ENCODE measurements at regions not wholly inside any gene's neighbourhood (a gene's known extent, or its start where the extent isn't known, plus 50 kb on each side); places are given as distances from the start of the nearest gene placed in this dataset. TPM values are rescaled to one million over a fixed set of nuclear protein-coding genes. Genes with fewer than 3 reads are reported as not detected.
"Not testable (repeated sequence)": the region's sequence is repeated elsewhere in the genome, so short reads cannot be mapped to it uniquely, and the experiment has no call there.

DNA sequence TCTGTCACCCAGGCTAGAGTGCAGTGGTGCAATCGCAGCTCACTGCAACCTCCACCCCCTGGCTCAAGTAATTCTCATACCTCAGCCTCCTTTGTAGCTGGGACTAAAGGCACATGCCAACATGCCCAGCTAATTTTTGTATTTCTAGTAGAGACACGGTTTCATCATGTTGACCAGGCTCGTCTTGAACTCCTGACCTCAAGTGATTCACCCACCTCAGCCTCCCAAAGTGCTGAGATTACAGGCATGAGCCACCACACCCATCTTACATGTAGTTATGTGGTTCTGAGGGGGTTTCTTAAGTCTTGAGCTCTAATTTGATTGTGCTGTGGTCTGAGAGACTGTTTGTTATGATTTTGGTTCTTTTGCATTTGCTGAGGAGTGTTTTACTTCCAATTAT, 57.3 kb upstream of the USP15 start:
- not testable (repeated sequence) for H3K23ac ChIP-seq (ENCODE audit: low read length); H2BK5ac ChIP-seq (ENCODE audit: low read length); H3K4ac ChIP-seq (ENCODE audit: low read depth, low read length); H3K27me3 ChIP-seq (ENCODE audit: insufficient read depth, low read length, poor library complexity); H4K5ac ChIP-seq (ENCODE audit: low read length); H3K79me2 ChIP-seq (ENCODE audit: control insufficient read depth, insufficient read depth, low read length); H3K56ac ChIP-seq (ENCODE audit: low read length); H3K18ac ChIP-seq (ENCODE audit: low read length); H3K9ac ChIP-seq (ENCODE audit: low read length); H3K4me2 ChIP-seq (ENCODE audit: low read length); H3K4me3 ChIP-seq (ENCODE audit: low read length); DNase-seq; H2BK120ac ChIP-seq (ENCODE audit: low read depth, low read length); H3K27ac ChIP-seq (ENCODE audit: low read depth, low read length); H2BK15ac ChIP-seq (replicated peaks; ENCODE audit: low read depth); H3K79me1 ChIP-seq (ENCODE audit: low read length); H3K4me1 ChIP-seq (ENCODE audit: control insufficient read depth, low read depth, low read length); H3K36me3 ChIP-seq (ENCODE audit: control insufficient read depth, insufficient read depth, low read length); H2AK5ac ChIP-seq (ENCODE audit: low read length); H4K8ac ChIP-seq (ENCODE audit: low read depth, low read length)
- no CpG with 5 or more reads among the region's 3 CpGs for WGBS (ENCODE audit: extremely low coverage, insufficient coverage, low lambda C conversion rate)

DNA sequence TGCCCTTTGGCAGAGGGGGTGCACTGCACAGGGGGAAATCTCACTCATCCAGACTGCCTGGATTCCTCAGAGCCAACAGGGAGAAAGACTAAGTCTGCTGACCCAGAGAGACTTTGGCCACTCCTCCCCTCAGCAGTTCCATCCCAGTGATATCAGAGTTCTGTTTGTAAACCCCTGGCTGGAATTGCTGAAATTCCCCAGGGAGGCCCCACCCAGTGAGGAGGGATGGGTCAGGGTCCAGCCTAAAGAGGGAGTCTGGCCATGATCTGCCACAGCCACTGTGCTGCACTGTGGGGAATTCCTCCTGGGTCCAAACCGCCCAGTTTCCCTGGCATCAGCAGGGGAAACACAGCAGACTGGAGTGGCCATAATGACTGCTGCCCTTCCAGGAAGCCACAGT, 54.9 kb upstream of the USP15 start:
- Histone ChIP-seq H2BK120ac (ENCODE audit: low read depth, low read length) (no peak overlapping the region), H2AK5ac (ENCODE audit: low read length) (no peak overlapping the region)

DNA sequence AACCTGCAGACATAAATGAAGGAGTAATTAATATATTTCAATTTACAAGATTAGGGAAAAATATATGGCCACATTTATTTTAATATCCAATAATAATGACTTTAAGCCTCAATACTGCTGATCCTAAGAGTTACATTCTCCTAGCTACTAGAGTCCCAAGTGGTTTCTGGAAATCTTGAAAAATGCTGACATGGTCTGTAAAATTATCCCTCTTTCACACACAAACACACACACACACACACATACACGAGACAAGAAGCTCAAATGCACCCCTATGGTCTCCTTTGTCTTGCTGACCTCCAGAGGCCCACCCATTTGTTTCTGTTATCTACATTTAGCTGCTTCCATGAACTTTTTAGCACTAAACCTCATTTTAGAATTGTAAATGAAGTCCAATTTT, 53.0 kb upstream of the USP15 start:
- Histone ChIP-seq H3K4me3 (ENCODE audit: low read length) (no peak overlapping the region), H3K9ac (ENCODE audit: low read length) (no peak overlapping the region), H3K27me3 (ENCODE audit: insufficient read depth, low read length, poor library complexity) (no peaks in the 10 kb centered on the region), H3K79me2 (ENCODE audit: control insufficient read depth, insufficient read depth, low read length) (no peaks in the 10 kb centered on the region), H3K18ac (ENCODE audit: low read length) (no peak overlapping the region), H3K56ac (ENCODE audit: low read length) (no peak overlapping the region), H3K79me1 (ENCODE audit: low read length) (no peaks in the 10 kb centered on the region), H3K4ac (ENCODE audit: low read depth, low read length) (no peak overlapping the region), H2BK120ac (ENCODE audit: low read depth, low read length) (no peak overlapping the region), H2BK5ac (ENCODE audit: low read length) (no peak overlapping the region), H3K4me1 (ENCODE audit: control insufficient read depth, low read depth, low read length) (no peaks in the 10 kb centered on the region), H2BK15ac (replicated peaks; ENCODE audit: low read depth) (no peak overlapping the region), H3K36me3 (ENCODE audit: control insufficient read depth, insufficient read depth, low read length) (no peaks in the 10 kb centered on the region), H3K23ac (ENCODE audit: low read length) (no peak overlapping the region), H2AK5ac (ENCODE audit: low read length) (no peak overlapping the region), H4K5ac (ENCODE audit: low read length) (no peak overlapping the region), H3K4me2 (ENCODE audit: low read length) (no peak overlapping the region), H3K27ac (ENCODE audit: low read depth, low read length) (no peak overlapping the region), H4K8ac (ENCODE audit: low read depth, low read length) (no peak overlapping the region)
- DNase-seq, result no peak
- WGBS (ENCODE audit: extremely low coverage, insufficient coverage, low lambda C conversion rate), result no CpG with 5 or more reads among the region's 1 CpG

More for the DNA sequence above, 54.9 kb upstream of the USP15 start:
- Histone ChIP-seq H3K4ac (ENCODE audit: low read depth, low read length) (no peak overlapping the region), H4K8ac (ENCODE audit: low read depth, low read length) (no peak overlapping the region), H3K23ac (ENCODE audit: low read length) (no peak overlapping the region), H3K79me1 (ENCODE audit: low read length) (no peaks in the 10 kb centered on the region), H3K4me3 (ENCODE audit: low read length) (no peak overlapping the region), H3K9ac (ENCODE audit: low read length) (no peak overlapping the region), H3K4me2 (ENCODE audit: low read length) (no peak overlapping the region), H3K56ac (ENCODE audit: low read length) (no peak overlapping the region), H4K5ac (ENCODE audit: low read length) (no peak overlapping the region), H3K4me1 (ENCODE audit: control insufficient read depth, low read depth, low read length) (no peaks in the 10 kb centered on the region), H3K79me2 (ENCODE audit: control insufficient read depth, insufficient read depth, low read length) (no peaks in the 10 kb centered on the region), H3K36me3 (ENCODE audit: control insufficient read depth, insufficient read depth, low read length) (no peaks in the 10 kb centered on the region), H2BK15ac (replicated peaks; ENCODE audit: low read depth) (no peak overlapping the region), H3K27me3 (ENCODE audit: insufficient read depth, low read length, poor library complexity) (no peaks in the 10 kb centered on the region), H3K27ac (ENCODE audit: low read depth, low read length) (no peak overlapping the region), H2BK5ac (ENCODE audit: low read length) (no peak overlapping the region), H3K18ac (ENCODE audit: low read length) (no peak overlapping the region)
- DNase-seq, result peak; percentile 36
- no CpG with 5 or more reads among the region's 1 CpG for WGBS (ENCODE audit: extremely low coverage, insufficient coverage, low lambda C conversion rate)

Small RNA genes in the stretch of these regions (small RNA-seq; reads per million reads assigned to genes)
- gene RF00019 (ENCODE audit: insufficient read depth), result not detected
- not detected for gene RF00413 (ENCODE audit: insufficient read depth)
